A673 (cell line): ENCODE measurements at regions not wholly inside any gene's neighbourhood (a gene's known extent, or its start where the extent isn't known, plus 50 kb on each side); places are given as distances from the start of the nearest gene placed in this dataset.

Experiments used
- BruUV-seq: library from RNA; stranded (reverse); fragments of 400-500 nt; replicated peaks from 2 replicates; lab custom pipeline; 2021; lab: Mats Ljungman, UMichigan
- CTCF ChIA-PET: fragments of 300-600 bp; sonication (Branson Sonifier 250); formaldehyde crosslinking; loops from one replicate; lab custom pipeline; 2022; ENCODE audit warnings: antibody characterized with exemption; lab: Charles Lee
- POLR2A ChIA-PET: fragments of 300-600 bp; sonication (Branson Sonifier 250); formaldehyde crosslinking; loops from one replicate; lab custom pipeline; 2022; ENCODE audit warnings: antibody characterized with exemption; ENCODE audit not compliant: low non-redundant PET; lab: Charles Lee
- DNase-seq: peaks from one replicate; pipeline ENCODE4 v3.0.0-alpha.2; 2015; ENCODE audit warnings: low spot score
- H3K27ac ChIP-seq: fragments of 200-600 bp; sonication (generic); 2 replicates; pipeline ENCODE4 v1.5.1; 2016; ENCODE audit warnings: mixed run types, low read depth, mild to moderate bottlenecking, mixed read lengths, antibody characterized with exemption, low read length; ENCODE audit not compliant: poor library complexity, severe bottlenecking
- H3K27me3 ChIP-seq: fragments of 200-600 bp; sonication (generic); replicated peaks from 2 replicates; pipeline ENCODE4 v1.6.1; 2017; ENCODE audit warnings: mixed run types, low read depth, mild to moderate bottlenecking, mixed read lengths, antibody characterized with exemption, low read length; ENCODE audit not compliant: insufficient read depth, poor library complexity
- H3K36me3 ChIP-seq: fragments of 200-600 bp; sonication (generic); 2 replicates; pipeline ENCODE4 v1.6.1; 2016; ENCODE audit warnings: mixed run types, mild to moderate bottlenecking, mixed read lengths, antibody characterized with exemption, low read length; ENCODE audit not compliant: insufficient read depth, poor library complexity, severe bottlenecking
- H3K4me1 ChIP-seq: fragments of 200-600 bp; sonication (generic); 2 replicates; pipeline ENCODE4 v1.6.1; 2017; ENCODE audit warnings: mixed run types, mild to moderate bottlenecking, mixed read lengths, antibody characterized with exemption, low read length; ENCODE audit not compliant: insufficient read depth, poor library complexity, severe bottlenecking
- H3K4me3 ChIP-seq: fragments of 200-600 bp; sonication (generic); 2 replicates; pipeline ENCODE4 v1.5.1; 2016; ENCODE audit warnings: low read depth, mixed run types, mild to moderate bottlenecking, mixed read lengths, low read length; ENCODE audit not compliant: poor library complexity, severe bottlenecking
- H3K9me3 ChIP-seq: fragments of 200-600 bp; sonication (generic); 2 replicates; pipeline ENCODE4 v1.6.1; 2016; ENCODE audit warnings: mixed run types, low read depth, mild to moderate bottlenecking, mixed read lengths, antibody characterized with exemption, low read length; ENCODE audit not compliant: poor library complexity, severe bottlenecking
- CTCF ChIP-seq: fragments of 300-800, 200-600 bp; sonication (generic); conservative IDR thresholded peaks from 2 replicates; pipeline ENCODE4 v1.5.1; 2017; ENCODE audit warnings: low read depth, mild to moderate bottlenecking, antibody characterized with exemption, low read length, moderate library complexity, mixed read lengths
- EZH2 ChIP-seq: fragments of 200-600 bp; sonication (generic); IDR thresholded peaks from 2 replicates; pipeline ENCODE4 v1.6.1; 2017; ENCODE audit warnings: borderline replicate concordance, low read depth, mild to moderate bottlenecking, mixed read lengths, antibody characterized with exemption, low read length; ENCODE audit not compliant: poor library complexity, severe bottlenecking
- intact Hi-C: fragments of 100-400 bp; cut with micrococcal nuclease; formaldehyde crosslinking; loops from one replicate; pipeline ENCODE4 v1.10.0; 2022; ENCODE audit not compliant: unreplicated experiment

- no peaks in the 10 kb centered on the region for H3K9me3 ChIP-seq
- H3K36me3 ChIP-seq = no peaks in the 10 kb centered on the region
- no peaks in the 10 kb centered on the region for H3K27me3 ChIP-seq
- no peak for TF ChIP-seq CTCF
- no peak for TF ChIP-seq EZH2
- CTCF ChIA-PET = no interaction called here
- BruUV-seq = no TSS peak
- intact Hi-C loops = no loop called here
- no peak overlapping the region for H3K4me3 ChIP-seq
- DNase-seq = no peak
- no peak overlapping the region for H3K27ac ChIP-seq
- POLR2A ChIA-PET = no interaction called here
- no peaks in the 10 kb centered on the region for H3K4me1 ChIP-seq
Observed at GRCh38 chr1:187971851-187972250, 1143.1 kb downstream of the PLA2G4A start.

- Histone ChIP-seq H3K9me3 (no peaks in the 10 kb centered on the region), H3K4me1 (no peaks in the 10 kb centered on the region), H3K4me3 (no peak overlapping the region), H3K27ac (no peak overlapping the region), H3K27me3 (no peaks in the 10 kb centered on the region), H3K36me3 (no peaks in the 10 kb centered on the region)
- no peak for TF ChIP-seq CTCF
- no peak for TF ChIP-seq EZH2
- intact Hi-C loops = no loop called here
- BruUV-seq = no TSS peak
- ChIA-PET CTCF (no interaction called here), POLR2A (no interaction called here)
- DNase-seq = no peak
Observed at GRCh38 chr1:187977298-187977697, 1148.5 kb downstream of the PLA2G4A start.

DNA sequence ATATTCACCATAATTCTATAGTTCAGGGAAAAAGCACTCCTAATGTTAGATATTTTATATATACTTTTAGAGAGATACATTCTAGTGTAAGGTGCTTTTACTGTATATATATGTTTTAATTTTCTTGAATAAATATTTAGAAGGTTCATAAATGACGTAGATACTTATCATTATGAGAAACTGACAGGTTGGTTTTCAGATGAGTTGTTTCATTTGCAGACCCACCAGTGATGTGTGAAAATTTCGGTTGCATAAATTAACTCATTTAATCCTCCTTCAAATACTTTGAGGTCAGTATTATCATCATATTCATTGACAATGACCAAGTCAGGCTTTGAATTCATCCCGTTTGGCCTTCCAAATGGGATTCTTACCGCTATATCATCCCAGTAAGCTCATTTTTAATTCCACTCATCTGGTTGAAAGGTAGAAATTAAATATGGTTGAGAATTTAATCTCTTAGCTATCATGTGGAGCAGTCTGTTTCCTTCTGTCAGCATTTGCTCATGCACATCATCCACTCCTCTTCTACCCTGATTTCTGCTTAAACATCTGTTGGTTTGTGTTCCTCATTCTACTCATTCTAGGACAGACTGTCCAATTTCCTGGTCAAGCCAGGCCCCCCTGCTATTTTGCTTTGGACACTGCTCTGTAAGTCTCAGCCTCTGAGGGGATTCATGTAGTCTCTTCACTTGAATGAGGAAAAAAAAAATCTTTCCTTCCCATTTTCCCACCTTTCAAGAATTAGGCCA lies 1156.6 kb downstream of the PLA2G4A start:
- no peaks in the 10 kb centered on the region for H3K27me3 ChIP-seq
- no peaks in the 10 kb centered on the region for H3K9me3 ChIP-seq
- H3K27ac ChIP-seq = no peak overlapping the region
- intact Hi-C loops = no loop called here
- no TSS peak for BruUV-seq
- ChIA-PET CTCF (no interaction called here), POLR2A (no interaction called here)
- DNase-seq = no peak
- no peak overlapping the region for H3K4me3 ChIP-seq
- H3K4me1 ChIP-seq = no peaks in the 10 kb centered on the region
- TF ChIP-seq CTCF = no peak
- TF ChIP-seq EZH2 = no peak
- no peaks in the 10 kb centered on the region for H3K36me3 ChIP-seq
